ENCODE measurements at regions not wholly inside any gene's neighbourhood (a gene's known extent, or its start where the extent isn't known, plus 50 kb on each side); places are given as distances from the start of the nearest gene placed in this dataset.

DNA sequence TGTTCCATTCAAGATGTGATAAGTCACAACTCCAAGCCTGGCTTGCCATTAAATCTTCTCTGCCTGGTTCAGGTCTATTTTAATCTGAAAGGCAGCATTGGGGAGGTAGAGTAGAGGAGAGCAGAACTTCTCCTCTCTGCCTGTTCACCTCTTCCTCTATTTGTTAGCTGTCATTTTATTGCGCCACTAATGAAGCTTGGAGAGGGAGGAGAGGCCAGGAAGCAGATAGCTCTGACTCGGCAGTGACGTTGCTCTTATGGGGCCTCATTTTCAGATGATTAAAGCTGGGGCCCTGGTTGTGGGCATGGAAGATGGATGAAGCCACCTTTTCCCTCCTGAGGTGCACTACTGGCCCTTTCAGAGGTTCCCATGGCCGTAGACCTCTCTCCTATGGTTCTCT is 207.3 kb downstream of the MID1IP1 start:
- POLR2A ChIA-PET, result no interaction called here
- no peak overlapping the region for H3K4me3 Mint-ChIP-seq
- CTCF ChIA-PET, result no interaction called here
- TF ChIP-seq, protein P1, sequence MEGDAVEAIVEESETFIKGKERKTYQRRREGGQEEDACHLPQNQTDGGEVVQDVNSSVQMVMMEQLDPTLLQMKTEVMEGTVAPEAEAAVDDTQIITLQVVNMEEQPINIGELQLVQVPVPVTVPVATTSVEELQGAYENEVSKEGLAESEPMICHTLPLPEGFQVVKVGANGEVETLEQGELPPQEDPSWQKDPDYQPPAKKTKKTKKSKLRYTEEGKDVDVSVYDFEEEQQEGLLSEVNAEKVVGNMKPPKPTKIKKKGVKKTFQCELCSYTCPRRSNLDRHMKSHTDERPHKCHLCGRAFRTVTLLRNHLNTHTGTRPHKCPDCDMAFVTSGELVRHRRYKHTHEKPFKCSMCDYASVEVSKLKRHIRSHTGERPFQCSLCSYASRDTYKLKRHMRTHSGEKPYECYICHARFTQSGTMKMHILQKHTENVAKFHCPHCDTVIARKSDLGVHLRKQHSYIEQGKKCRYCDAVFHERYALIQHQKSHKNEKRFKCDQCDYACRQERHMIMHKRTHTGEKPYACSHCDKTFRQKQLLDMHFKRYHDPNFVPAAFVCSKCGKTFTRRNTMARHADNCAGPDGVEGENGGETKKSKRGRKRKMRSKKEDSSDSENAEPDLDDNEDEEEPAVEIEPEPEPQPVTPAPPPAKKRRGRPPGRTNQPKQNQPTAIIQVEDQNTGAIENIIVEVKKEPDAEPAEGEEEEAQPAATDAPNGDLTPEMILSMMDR (IDR thresholded peaks at IDR 0.05), result no peak
- peaks cover 2% of the 10 kb centered on the region for H3K4me1 Mint-ChIP-seq
- no peak overlapping the region for H3K27ac Mint-ChIP-seq
- H3K9me3 Mint-ChIP-seq, result no peaks in the 10 kb centered on the region
- ATAC-seq (ENCODE audit: low read depth), result no peak
- intact Hi-C loops (cut with micrococcal nuclease), result no loop called here
- DNase-seq, result no peak
- peaks cover 2% of the 10 kb centered on the region for H3K27me3 Mint-ChIP-seq
- no peaks in the 10 kb centered on the region for H3K36me3 Mint-ChIP-seq (ENCODE audit: low read depth)

GRCh38 chrX:39011454-39012221 is 210.4 kb downstream of the MID1IP1 start:
- DNase-seq (no peak), ATAC-seq (ENCODE audit: low read depth) (no peak)
- ChIA-PET CTCF (no interaction called here), POLR2A (no interaction called here)
- Mint-ChIP-seq H3K4me1 (peaks cover 2% of the 10 kb centered on the region), H3K9me3 (no peaks in the 10 kb centered on the region), H3K4me3 (no peak overlapping the region), H3K27me3 (peaks cover 2% of the 10 kb centered on the region), H3K27ac (no peak overlapping the region), H3K36me3 (ENCODE audit: low read depth) (no peaks in the 10 kb centered on the region)
- TF ChIP-seq, protein P1 (IDR thresholded peaks at IDR 0.05), result no peak
- intact Hi-C loops (cut with micrococcal nuclease), result no loop called here

DNA sequence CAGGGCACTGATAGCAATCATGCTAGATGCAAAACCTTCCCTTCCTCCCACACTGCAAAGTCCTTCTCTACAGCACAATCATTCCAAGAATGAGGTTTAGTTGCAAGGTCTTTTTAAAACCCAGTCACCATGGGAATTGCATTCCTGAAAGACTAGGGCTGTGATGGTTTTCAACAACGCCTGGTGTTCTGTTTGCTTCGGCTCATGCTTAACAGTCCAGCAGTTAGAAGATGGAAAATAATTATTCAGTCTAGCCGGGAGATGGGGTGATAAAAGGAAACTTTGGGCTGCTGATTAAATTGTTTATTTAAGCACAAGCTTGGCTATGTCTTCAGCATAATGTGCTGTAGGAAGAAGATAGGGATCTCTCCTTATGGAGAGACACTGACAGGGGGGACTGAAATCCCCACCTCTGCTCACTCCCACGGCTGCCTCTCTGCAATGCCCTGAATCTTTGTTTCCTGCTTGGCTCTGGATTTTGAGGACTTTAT is 211.4 kb downstream of the MID1IP1 start:
- TF ChIP-seq, protein P1 (IDR thresholded peaks at IDR 0.05), result no peak
- Mint-ChIP-seq H3K27me3 (no peaks in the 10 kb centered on the region), H3K9me3 (no peaks in the 10 kb centered on the region), H3K36me3 (ENCODE audit: low read depth) (no peaks in the 10 kb centered on the region), H3K4me3 (no peak overlapping the region), H3K4me1 (peaks cover 2% of the 10 kb centered on the region), H3K27ac (no peak overlapping the region)
- intact Hi-C loops (cut with micrococcal nuclease), result no loop called here
- DNase-seq (no peak), ATAC-seq (ENCODE audit: low read depth) (no peak)
- ChIA-PET POLR2A (no interaction called here), CTCF (no interaction called here)

DNA sequence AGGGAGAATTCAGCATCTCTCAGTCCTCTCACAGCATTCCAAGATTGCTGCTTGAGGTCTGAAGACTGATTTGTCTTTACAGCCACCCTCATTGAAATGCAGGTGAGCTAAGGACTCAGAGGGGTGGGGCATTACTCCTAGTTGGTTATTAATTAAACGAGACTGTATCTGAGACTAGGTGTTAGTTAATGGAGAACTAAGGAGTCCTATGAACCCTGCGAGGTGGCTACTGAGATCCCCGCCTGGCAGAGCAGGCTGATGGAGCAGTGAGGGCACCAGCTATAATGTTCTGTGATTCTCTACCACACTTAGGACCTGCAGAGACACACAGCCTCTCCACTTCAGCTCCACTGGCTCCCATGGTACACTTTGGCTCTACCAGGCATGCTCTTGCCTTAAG is 215.3 kb downstream of the MID1IP1 start:
- ATAC-seq (ENCODE audit: low read depth), result no peak
- TF ChIP-seq, protein P1 (IDR thresholded peaks at IDR 0.05), result no peak
- Mint-ChIP-seq H3K9me3 (no peaks in the 10 kb centered on the region), H3K4me3 (no peak overlapping the region), H3K27me3 (no peaks in the 10 kb centered on the region), H3K36me3 (ENCODE audit: low read depth) (no peaks in the 10 kb centered on the region), H3K4me1 (peaks cover 2% of the 10 kb centered on the region), H3K27ac (no peak overlapping the region)
- no peak for DNase-seq
- ChIA-PET CTCF (no interaction called here), POLR2A (no interaction called here)
- intact Hi-C loops (cut with micrococcal nuclease), result no loop called here

GRCh38 chrX:39017077-39017476 is 215.8 kb downstream of the MID1IP1 start:
- DNase-seq (no peak), ATAC-seq (ENCODE audit: low read depth) (no peak)
- no peak overlapping the region for H3K27ac Mint-ChIP-seq
- no peaks in the 10 kb centered on the region for H3K9me3 Mint-ChIP-seq
- CTCF ChIA-PET, result no interaction called here
- no peak overlapping the region for H3K4me3 Mint-ChIP-seq
- TF ChIP-seq, protein P1 (IDR thresholded peaks at IDR 0.05), result no peak
- POLR2A ChIA-PET, result no interaction called here
- no peaks in the 10 kb centered on the region for H3K36me3 Mint-ChIP-seq (ENCODE audit: low read depth)
- peaks cover 2% of the 10 kb centered on the region for H3K4me1 Mint-ChIP-seq
- intact Hi-C loops (cut with micrococcal nuclease), result no loop called here
- no peaks in the 10 kb centered on the region for H3K27me3 Mint-ChIP-seq
